ENCODE measurements at regions not wholly inside any gene's neighbourhood (a gene's known extent, or its start where the extent isn't known, plus 50 kb on each side); places are given as distances from the start of the nearest gene placed in this dataset.

GRCh38 chr18:75839041-75839440 lies 411.5 kb upstream of the SMIM21 start:
- DNase-seq: no peak

GRCh38 chr18:75837316-75837715 lies 409.8 kb upstream of the SMIM21 start:
- DNase-seq: no peak

GRCh38 chr18:75836516-75836915 lies 409.0 kb upstream of the SMIM21 start:
- DNase-seq: no peak

GRCh38 chr18:75831960-75832359 lies 404.5 kb upstream of the SMIM21 start:
- DNase-seq: no peak

GRCh38 chr18:75830828-75831227 lies 403.3 kb upstream of the SMIM21 start:
- DNase-seq: peak; percentile 79

- no peak for DNase-seq
Observed at GRCh38 chr18:75829091-75829490, 401.6 kb upstream of the SMIM21 start.

GRCh38 chr18:75828379-75828778 lies 400.9 kb upstream of the SMIM21 start:
- no peak for DNase-seq

GRCh38 chr18:75827751-75828287 lies 400.3 kb upstream of the SMIM21 start:
- no peak for DNase-seq

GRCh38 chr18:75824661-75825060 lies 397.2 kb upstream of the SMIM21 start:
- DNase-seq: no peak

- DNase-seq: peak; percentile 93
Observed at GRCh38 chr18:75823471-75823870, 396.0 kb upstream of the SMIM21 start.

- no peak for DNase-seq
Observed at GRCh38 chr18:75818383-75818782, 390.9 kb upstream of the SMIM21 start.

GRCh38 chr18:75815767-75816166 lies 388.3 kb upstream of the SMIM21 start:
- no peak for DNase-seq

- no peak for DNase-seq
Observed at GRCh38 chr18:75812761-75813160, 385.3 kb upstream of the SMIM21 start.

GRCh38 chr18:75810961-75811551 lies 383.6 kb upstream of the SMIM21 start:
- no peak for DNase-seq

- DNase-seq: no peak
Observed at GRCh38 chr18:75810516-75810915, 383.0 kb upstream of the SMIM21 start.

- no peak for DNase-seq
Observed at GRCh38 chr18:75809926-75810255, 382.4 kb upstream of the SMIM21 start.

GRCh38 chr18:75809151-75809925 lies 381.8 kb upstream of the SMIM21 start:
- DNase-seq: no peak

GRCh38 chr18:75805265-75805664 lies 377.8 kb upstream of the SMIM21 start:
- DNase-seq: no peak

GRCh38 chr18:75802681-75803080 lies 375.2 kb upstream of the SMIM21 start:
- no peak for DNase-seq

GRCh38 chr18:75801178-75801577 lies 373.7 kb upstream of the SMIM21 start:
- DNase-seq: no peak

GRCh38 chr18:75800331-75800648 lies 372.8 kb upstream of the SMIM21 start:
- DNase-seq: no peak

GRCh38 chr18:75799449-75800330 lies 372.2 kb upstream of the SMIM21 start:
- DNase-seq: no peak

GRCh38 chr18:75797046-75797445 lies 369.5 kb upstream of the SMIM21 start:
- DNase-seq: no peak

- no peak for DNase-seq
Observed at GRCh38 chr18:75790796-75791195, 363.3 kb upstream of the SMIM21 start.
